Activated naive CD8-positive, alpha-beta T cell treated with anti-CD3 and anti-CD28 coated beads, Interleukin-2, amount 50 U/mL, for 16 hours (primary cell): ENCODE measurements at regions not wholly inside any gene's neighbourhood (a gene's known extent, or its start where the extent isn't known, plus 50 kb on each side); places are given as distances from the start of the nearest gene placed in this dataset.

ENCODE experiments used
- DNase-seq: peaks from one replicate; pipeline ENCODE4 v3.0.0-alpha.2; 2020; ENCODE audit warnings: low read depth, low spot score

DNA sequence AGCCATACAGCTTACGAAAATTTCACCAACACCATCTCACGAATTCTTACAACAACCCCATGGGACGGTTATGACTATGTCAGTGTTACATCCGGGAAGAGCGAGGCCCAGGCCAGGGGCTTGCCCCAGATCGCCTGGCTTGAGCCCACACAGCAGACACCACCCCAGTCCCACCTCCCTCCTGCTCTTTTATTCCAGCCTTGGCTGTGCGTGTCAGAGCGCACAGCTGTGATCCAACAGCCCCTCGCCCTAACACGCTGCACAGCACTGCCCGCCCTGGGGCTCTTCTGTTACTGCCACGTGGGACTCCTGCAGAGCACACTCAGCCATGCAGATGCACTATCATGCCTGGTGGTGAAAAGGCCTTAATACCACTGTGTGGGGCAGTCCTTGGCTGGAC, 127.9 kb downstream of the ENGASE start:
- no peak for DNase-seq

DNA sequence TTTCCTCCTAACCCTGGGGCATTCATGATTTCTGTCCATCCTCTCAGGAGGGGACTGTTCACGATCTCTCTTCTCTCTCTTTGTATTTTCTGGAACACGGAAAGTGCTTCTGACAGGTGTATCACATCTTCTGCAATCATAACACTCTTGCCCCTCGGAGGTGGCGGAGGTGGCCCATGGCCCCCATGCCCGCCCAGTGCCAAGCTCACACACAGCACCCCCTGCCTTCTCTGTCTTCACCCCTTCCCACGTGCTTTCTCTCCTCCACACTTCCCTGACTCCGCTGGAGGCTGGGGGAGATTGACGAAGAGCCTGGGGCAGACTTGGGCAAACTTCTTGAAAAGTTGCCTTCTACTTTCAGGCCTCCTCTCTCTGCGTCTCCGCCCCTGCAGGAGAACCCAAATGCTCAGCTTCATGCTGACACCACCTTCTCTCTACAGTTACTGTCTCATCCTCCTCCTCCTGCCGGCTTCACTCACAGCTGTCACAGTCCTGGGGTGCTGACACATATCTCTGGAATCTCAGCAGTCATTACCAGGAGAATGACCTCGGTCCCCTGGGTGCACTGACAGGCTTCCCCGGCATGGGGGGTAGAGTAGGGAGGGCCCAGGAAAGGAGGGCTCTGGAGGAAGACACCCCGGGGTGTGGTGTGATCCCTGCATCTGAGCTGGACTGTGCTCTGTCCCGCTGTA, 127.1 kb downstream of the ENGASE start:
- no peak for DNase-seq

DNA sequence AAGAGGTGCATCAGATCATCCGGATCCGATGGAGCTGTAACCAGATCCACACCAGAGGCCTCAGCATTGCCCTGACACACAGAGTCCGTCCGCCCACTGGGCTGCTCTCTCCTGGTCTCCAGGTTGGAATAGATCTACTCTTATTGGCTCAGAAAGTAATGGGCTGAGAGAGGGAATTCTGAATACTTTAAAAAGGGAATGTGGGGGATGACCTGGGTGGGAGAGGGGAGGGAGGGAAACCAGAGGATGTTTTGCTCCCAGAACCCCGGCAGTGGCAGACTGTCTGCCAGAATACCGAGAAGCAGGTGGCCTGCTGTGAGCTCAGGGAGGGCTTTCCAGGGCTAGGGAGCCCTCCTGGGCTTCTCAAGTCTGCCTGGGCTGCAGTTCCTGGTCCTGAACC, 126.5 kb downstream of the ENGASE start:
- no peak for DNase-seq

DNA sequence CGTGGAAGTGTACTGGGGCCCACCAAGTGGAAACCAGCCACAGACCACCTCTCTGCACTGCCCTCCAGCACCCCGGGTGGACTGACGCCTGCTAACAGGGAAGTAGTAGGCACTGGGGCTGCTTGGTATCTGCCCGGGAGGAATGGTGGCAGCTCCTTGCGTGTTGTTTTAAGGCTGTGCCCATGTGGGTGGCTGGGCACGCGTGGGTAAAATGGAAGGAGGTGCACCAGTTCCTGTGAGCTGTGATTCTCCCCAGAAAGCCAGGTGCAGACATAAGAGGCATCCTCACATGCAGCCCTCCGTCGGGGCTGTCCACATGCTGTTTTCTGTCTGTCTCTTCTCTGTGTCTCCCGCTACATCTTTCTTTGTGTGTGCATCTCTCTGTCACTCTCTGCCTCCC, 122.3 kb downstream of the ENGASE start:
- no peak for DNase-seq

DNA sequence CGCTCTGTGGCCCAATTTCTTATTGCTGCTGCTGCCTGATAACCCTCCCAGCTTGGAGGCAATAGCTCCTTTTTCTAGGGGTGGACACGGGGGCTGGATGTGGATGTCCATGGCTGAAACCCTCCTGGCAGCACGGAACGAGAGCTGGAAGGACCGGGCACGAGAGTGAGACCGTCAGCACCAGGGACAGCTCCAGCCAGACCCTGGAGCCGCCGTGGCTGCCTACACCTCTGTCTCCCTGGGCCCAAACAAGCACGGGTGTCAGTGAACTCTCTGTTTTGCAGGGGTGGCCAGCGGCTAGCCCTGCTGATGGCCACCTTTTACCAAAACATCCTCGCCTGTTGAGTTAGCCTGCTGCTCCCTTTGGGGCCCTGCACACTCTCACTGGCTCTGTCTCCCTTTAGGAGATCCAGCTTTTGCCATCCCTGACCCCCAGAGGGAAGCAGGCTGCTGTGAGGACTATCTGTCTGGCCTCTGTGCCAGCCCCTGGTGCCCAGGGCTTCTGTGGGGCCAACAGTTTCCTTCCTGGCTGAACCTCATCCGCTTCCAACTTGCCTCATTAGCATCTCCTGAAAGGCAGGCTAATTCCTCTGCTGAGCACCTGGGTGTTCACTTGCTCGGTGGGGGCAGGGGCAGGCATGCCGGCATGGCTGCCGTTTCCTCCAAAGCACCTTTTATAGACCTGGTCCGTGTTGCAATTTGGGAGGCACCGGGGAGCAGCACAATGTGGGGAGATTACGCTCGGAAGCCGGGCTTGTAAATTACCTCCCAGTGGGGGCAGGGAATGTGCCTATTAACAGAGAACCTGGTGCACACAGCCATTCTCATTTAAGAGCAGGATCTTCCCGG, 118.1 kb downstream of the ENGASE start:
- no peak for DNase-seq

DNA sequence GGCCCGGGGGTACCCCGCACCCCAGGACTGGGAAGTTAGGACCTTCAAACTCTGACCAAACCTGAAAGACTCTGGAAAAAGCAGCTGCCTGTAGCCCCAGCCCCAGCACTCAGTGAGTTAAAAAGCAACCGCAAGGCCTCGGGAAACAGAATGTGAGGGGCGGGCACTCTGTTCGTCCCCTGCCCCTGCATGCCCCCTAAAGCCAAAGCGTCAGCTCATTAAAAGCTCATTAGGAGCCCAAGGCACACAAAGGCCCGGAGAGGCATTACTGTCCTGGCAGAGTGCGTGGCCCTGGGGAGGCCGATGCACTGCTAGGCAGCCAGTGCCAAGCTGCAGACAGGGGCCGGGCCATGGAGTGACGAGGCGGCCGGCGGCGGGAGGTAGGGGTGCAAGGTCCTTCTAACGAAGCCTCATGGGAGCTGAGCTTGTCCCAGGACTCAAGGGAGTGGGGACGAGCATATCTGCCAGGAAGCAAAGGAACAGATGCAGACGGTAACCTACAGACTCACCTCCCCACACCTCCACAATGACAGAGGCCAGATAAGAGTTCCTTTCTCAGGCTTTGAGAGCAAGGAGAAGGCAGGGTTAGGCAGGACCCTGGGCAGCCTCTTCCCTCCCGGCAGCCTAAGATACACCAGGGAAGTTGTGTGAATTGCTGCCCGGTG, 116.8 kb downstream of the ENGASE start:
- DNase-seq = no peak

DNA sequence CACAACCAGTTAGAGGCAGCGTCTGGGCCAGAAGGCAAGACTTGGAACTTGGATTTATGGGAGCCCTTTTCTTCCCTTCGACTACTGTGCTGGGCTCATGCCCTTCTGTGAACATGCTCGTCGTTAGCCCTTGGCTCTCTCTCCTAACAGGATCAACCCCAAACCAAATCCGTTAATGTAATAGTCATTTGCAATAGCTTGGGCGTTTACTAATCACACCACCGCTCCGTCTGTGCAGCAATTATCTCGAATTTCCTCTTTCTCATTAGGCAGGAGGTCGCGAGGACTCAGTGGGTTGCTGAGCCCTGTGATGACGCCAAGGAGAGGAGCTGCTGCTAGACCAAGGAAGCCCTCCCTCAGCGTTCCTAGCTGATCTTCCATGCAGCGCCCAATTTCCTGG, 114.7 kb downstream of the ENGASE start:
- DNase-seq = no peak

DNA sequence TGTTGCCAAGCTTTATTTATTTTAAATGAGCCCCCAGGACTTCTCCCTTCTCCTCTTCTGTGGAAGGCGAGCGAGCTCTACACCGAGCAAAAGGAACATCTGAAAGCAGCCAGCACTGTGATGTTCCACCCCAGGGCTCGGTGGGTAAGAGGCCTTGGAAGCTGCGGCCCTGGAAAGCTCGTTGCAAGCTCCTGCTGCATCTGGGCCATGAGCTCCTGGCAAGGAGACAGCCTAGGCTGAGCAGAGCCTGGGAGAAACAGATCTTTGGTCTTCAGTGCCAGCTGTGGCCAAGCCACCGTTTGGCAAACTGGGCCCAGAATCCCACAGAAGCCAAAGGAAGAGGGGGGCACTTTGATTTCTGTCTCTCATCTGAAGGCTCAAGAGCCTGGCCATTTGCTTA, 114.1 kb downstream of the ENGASE start:
- DNase-seq = no peak

DNA sequence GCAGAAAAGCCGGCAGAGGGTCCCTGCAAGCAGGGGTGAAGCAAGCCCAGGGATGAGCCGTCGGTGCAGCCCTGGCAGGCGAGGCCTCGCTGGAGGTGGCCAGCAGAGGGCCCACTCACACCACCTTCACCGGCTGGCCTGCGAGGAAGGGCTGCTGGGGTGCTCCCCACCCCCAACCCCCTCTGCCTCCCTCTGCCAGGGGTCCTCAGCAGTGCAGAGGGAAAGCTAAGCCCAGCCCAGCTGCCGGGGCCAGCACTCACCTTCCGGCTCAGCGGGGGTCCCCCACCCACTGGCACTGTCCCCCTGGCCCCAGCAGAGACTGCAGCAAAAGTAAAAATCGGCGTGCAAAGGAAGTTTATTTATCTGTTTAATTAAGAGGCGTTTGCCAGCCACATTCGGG, 113.4 kb downstream of the ENGASE start:
- no peak for DNase-seq

DNA sequence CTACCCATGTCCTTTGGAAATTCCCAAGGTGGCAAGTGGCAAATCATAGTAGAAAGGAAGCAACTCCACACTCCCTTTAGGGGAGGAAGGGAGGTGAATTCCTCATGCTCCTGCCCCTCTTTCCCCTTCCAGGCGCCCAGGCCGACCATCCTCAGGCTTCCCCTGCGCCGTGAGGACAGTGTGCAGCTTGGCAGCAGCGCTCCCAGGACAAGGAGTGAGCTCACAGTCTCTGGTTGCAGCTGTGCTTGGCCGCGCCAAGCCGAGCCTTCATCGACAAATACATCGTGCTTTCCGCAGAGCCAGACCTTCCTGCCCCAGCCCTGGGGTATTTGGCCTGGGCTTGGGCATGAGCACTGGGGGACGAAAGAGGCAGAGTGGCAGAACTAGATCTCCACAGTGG, 112.6 kb downstream of the ENGASE start:
- no peak for DNase-seq

DNA sequence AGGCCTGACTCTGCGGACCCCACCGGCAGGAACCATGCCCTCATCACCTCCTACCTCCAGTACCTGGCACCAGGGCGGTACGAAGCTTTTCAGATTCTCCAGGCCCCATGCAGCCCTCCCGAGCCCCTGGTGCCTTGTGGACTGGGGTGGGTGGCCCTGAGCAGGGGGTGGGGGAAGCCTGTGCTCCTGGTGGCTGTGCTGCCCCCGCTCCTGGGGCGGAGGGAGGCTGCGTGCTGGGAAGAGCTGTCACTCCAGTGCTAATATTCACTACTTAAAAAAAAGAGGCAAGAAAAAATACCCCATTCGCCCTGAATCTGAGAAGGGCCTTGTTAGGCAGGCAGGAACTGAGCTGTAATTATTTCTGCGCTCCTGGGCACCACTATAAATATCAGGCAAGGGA, 111.8 kb downstream of the ENGASE start:
- DNase-seq = no peak

DNA sequence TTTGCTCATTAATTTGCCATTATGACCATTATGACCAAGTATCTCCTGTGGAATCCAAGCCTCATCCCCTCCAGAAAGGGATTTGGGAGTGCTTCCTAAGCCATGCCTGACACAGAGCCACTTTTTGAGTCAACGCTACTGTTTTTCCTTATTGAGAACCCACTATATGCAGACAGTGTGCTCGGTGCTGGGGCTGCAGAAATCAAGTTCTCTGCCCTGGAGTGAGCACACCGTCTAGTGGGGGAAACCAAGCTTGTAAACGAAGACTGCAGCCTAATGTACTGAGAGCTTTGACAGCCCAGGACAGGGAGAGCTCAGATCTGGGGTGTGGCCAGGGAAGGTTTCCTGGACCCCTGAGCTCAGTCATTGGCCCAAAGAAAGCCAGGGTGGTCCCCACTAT, 111.0 kb downstream of the ENGASE start:
- no peak for DNase-seq

DNA sequence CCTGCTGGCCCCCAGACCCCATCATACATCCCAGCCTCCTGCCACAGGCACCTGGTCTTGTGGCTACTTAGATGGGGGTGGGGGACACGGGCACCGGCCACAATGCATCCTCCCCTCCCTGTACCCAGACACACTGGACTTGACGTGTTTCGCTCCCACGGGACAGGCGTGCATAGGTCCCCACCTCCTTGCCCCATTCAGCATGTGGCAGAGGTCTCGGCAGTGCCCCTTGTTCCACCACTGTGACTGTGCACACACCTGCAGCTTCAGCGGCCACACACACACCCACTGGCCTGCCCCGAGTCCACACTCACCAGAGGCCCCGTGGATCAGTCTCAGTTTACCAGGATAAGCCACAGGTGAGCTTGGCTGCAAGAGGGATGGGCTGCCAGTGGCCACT, 109.6 kb downstream of the ENGASE start:
- no peak for DNase-seq

DNA sequence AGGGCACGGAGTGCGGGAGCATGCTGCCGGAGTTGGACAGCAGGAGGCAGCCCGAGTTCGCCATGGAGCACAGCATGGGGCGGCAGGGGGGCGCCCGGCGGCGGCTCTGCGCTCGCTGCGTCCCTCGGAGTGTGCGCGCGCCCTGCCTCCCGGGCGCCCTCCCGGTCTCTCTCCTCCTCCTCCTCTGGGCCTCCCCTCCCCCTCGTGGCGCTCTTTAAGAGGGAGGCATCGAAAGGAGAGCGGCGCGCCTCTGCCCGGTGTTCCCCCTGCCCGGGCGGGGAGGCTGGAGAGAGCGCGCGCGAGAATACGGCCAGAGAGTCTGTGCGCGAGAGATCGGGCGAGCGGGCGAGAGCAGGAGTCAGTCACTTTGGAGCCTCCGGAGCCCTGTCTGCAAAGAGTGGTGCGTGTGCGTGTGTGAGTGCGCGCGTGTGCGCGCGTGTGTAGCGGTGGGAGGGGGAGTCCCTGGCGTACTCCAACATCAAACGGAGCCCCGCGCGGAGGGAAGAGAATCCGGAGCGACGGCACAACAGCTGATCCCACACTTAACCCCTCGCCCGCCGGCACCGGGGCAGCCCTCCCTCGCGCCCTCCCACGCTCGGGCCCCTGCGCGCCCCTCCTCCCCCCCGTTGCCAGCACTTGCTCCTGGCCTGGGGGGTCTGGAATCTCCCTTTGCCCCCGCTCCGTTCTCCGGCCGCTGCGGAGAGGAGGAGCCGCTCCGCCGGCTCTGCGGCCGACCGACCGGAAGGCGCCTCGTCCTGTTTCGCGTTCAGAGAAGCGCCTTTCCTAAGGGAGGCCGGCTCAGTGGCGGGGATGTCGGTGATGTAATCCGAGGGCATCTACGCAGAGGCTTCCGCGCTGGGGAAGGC, 108.9 kb downstream of the ENGASE start:
- DNase-seq = no peak

DNA sequence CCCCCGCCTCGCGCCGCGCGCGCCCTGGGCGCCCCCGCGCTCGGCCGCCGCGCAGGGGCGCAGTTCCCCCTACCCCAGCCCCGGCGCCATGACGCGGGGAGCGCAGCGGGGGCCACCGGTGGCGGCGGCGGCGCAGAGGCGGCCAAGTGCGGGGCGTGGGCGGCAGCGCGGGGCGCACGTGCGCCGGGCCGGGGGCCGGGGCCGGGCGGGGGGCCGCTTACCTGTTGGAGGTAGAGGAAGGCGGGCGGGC, 108.3 kb downstream of the ENGASE start:
- no peak for DNase-seq

DNA sequence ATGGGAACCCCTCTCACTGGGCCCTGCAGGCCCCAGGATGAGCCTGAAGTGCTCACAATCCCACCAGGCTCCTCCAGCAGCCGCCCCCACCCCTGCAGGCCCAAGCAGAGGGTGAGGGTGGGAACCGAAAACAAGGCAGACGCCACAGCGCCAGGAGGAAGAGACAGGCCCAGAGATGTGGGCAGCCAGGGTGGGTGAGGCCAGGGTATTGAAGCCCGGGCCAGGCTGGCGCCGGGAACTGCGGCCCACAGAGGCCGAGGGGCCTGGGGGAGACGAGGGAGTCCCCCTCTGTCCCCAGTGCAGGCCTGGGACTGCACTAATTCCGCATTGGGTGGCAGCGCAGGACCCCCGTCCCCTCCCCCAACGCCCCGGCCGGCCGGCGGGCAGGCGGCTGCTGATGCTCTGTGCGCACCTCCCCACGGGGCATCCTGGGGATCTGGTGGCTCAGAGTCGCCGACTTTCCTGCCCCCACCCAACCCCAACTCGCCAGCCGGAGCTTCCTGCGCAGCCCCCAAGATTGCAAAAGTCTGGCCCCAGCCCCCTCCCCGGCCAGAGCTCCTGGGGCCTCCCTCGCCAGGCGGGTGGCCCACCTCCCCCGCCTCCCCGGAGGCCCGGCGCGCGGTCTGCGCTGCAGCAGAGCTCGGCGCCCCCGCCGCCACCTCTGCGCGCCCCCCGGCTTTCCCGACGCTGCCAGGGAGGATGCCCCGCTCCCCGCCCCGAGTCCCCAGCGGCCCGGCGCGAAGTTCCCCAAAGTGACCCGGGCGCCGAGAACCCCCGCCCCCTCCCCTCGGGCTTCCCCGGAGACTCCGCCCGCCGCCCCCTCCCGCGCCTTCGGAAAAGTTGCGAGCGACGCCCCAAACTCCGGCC, 107.8 kb downstream of the ENGASE start:
- DNase-seq = no peak

DNA sequence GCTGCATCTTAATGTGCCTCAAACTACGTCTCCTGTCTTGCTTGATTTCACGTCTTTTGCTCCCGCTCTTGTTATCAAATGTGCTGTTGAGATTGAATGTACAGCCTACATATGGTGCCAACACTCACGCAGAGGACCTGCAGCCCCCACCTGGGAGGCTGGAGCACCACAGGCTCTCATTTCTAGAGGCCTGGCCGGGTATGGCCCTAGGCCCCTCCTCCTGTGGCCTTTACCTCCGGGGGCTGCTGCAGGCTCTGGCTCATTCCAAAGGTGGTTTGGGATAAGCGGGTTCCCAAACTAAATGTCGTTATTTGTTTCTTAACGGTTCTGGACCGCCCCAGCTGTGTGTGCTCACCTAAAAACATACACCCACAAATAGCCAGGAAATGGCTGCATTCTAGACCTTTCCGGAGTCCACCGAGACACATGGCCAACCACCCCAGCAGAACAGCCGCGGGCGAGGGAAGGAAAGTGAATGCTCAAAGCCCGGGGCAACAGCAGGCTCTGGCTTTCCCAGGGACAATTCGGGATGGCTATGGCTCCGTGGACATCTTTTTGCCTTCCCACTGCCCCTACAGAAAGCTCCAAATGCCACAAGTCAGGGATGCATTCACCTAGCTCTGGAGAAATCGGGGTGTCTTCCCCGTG, 105.9 kb downstream of the ENGASE start:
- no peak for DNase-seq

DNA sequence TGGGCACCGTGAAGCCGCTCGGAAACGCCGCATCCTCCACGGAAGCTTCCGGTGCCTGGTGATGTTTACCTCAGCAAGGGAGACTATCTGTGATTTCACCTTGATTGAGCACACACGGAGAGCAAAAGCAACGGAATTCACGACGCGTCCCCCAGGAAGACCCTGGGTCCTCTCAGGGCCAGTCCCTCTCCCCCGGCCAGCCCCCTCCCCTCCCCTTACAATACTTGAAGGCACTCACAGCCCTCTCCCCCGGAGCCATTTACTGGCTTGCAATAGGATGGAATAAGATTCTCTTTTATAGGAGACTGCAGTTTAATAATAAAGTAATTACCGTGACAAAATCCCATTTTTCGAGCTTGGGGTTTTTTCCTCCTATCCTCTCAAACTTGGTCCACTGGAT, 104.7 kb downstream of the ENGASE start:
- no peak for DNase-seq

DNA sequence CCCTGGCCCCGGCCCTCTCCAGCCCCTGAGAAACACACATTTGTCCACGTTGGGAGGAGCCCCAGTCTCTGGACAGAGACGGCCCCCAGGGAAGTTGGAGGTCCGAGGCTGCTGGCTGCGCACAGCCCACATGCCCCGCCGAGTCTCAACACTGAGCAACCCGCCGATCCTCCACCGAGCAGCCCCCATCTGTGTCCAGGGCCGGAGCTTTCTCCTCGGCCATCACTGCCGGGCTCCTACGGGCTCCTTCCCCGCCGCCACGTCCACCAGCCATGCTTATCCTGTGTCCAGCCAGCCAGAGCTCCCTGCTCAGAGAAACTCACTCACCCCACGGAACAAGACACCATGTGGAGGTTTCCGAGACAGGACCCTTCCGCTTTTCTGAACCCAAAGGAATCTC, 103.3 kb downstream of the ENGASE start:
- DNase-seq = no peak

DNA sequence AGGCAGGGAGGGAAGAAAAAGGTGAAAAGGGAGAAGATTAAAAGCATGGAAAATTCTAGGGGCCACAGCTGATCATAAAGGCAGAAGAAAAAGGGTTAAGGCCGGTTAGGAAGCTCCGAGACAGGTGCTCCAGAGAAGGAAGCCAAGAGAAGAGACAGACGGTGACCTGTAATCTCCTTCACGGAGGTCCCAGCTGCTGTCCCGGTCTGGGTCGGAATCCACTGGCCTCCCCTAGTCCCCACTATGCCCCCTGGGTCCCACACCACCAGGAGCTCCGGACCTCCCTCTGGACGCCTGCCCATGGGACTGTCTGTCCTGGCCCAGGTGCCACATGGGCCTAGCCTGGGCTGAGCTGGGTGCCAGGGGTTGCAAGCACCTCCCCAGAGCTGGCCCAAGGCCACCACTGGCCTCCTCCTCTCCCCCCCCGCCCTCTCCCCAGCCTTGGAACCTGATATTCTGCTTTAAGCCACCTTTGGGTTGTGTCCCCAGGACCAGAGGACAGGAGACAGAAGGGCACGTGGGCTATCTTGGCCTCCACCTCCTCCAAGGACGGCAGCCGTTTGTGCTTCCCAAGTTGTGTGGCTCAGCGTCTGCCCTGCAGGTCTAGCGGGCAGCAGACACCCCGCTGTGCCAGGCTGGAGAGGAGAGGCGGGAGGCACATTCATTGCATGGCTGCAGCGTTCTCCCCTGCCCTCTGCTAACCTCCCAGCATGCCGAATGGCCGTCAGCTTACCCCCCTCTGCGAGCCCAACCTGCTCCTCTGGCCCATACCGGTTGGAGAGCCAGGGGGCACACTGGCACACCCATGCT, 102.4 kb downstream of the ENGASE start:
- DNase-seq = no peak
